Midbrain (tissue), 1 donor: ENCODE measurements at regions not wholly inside any gene's neighbourhood (a gene's known extent, or its start where the extent isn't known, plus 50 kb on each side); places are given as distances from the start of the nearest gene placed in this dataset.

Experiments
- DNase-seq: peaks from one replicate; lab custom pipeline; 2025; lab: John Stamatoyannopoulos, UW

DNA sequence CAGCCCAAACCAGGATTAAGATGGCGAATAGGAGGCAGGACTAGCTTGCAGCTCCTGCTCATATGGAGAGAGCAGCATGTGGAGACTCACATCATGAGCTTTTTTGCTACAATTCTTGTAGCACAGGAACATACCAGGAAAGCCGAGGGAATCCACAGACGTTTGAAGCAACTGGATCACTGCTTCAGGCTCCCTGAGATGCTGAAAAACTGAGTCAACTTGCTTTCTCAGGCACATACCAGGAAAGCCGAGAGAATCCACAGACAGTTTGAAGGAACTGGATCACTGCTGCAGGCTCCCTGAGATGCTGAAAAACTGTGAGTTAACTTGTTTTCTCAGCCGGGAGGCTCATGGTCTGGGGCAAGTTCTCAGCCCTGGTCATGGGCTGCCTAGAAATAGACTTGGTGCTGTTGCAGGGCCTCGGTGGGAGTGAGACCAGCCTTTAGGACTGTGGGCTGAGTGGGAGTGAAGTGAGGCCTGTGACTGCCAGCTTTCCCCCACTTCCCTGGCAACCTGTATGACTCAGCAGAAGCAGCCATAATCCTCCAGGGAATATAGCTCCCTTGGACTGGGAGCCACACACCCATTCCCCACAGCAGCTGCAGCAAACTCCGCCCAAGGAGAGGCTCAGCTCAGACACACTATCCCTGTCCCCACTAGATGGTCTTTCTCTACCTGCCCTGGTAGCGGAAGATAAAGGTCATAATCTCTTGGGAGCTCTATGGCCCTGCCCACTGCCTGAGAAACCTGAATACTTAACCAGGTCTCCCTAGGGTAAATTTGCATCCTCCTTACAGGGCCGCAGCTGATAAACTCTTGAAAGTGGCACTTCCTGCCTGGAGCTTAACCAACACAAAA lies 51.9 kb upstream of the PFN2 start:
- no peak for DNase-seq

DNA sequence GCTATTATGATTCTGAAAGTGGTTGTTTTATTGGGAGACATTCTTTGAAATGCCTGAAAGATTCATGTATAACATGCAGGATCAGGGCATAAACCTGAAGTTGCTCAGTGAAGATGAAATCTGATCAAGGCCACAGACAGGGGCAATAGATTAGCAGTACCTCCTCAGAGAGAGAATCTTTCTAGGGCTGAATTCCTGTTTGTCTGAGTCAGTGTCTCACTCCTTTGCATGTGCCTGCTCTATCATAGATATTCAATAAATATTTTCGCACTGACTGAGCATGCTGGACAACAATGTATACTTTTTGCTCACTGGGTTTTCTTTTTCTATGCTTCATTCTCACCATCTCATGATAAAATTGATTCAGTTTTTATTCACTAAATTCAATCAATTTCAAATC lies 49.8 kb upstream of the PFN2 start:
- DNase-seq, result no peak
